IMR-90 (cell line): ENCODE measurements at regions not wholly inside any gene's neighbourhood (a gene's known extent, or its start where the extent isn't known, plus 50 kb on each side); places are given as distances from the start of the nearest gene placed in this dataset.

Source experiments
- ATAC-seq: fragments of 200-7000 bp; cut with Tn5 transposase; 2 replicates; pipeline ENCODE4 v1.9.1; 2020; ENCODE audit warnings: low read depth, mild to moderate bottlenecking, moderate library complexity
- BruUV-seq: library from RNA; stranded (reverse); fragments of 400-500 nt; replicated peaks from 2 replicates; lab custom pipeline; 2021; lab: Mats Ljungman, UMichigan
- CTCF ChIA-PET: fragments of 300-600 bp; formaldehyde crosslinking; extraction: SDS; loops from one replicate; lab custom pipeline; 2021; ENCODE audit warnings: antibody characterized with exemption; lab: Yijun Ruan, JAX
- POLR2A ChIA-PET: fragments of 300-600 bp; sonication (Branson Sonifier 250); formaldehyde crosslinking; loops from one replicate; lab custom pipeline; 2022; ENCODE audit warnings: antibody characterized with exemption; ENCODE audit not compliant: unreplicated experiment; lab: Charles Lee
- DNase-seq: peaks from one replicate; pipeline ENCODE4 v3.0.0; 2013
- H2AFZ ChIP-seq: replicated peaks from 2 replicates; pipeline ENCODE3; 2013; ENCODE audit warnings: low read length, mild to moderate bottlenecking; ENCODE audit not compliant: poor library complexity
- H2AK5ac ChIP-seq: 2 replicates; pipeline ENCODE4 v1.6.1; 2013; ENCODE audit warnings: low read depth, low read length, inconsistent platforms
- H2AK9ac ChIP-seq: replicated peaks from 2 replicates; pipeline ENCODE3; 2013; ENCODE audit warnings: mild to moderate bottlenecking, low read depth, low read length, moderate library complexity; ENCODE audit not compliant: poor library complexity
- H2BK120ac ChIP-seq: 2 replicates; pipeline ENCODE4 v1.6.1; 2013; ENCODE audit warnings: low read depth, low read length, inconsistent platforms
- H2BK15ac ChIP-seq: 3 replicates; pipeline ENCODE4 v1.6.1; 2013; ENCODE audit warnings: low read depth, low read length, inconsistent platforms
- H2BK20ac ChIP-seq: 2 replicates; pipeline ENCODE4 v1.6.1; 2013; ENCODE audit warnings: low read depth, mild to moderate bottlenecking, inconsistent platforms, low read length, moderate library complexity
- H2BK5ac ChIP-seq: 2 replicates; pipeline ENCODE4 v1.6.1; 2013; ENCODE audit warnings: mild to moderate bottlenecking, low read depth, low read length, inconsistent platforms; ENCODE audit not compliant: poor library complexity, severe bottlenecking
- H3K14ac ChIP-seq: replicated peaks from 2 replicates; pipeline ENCODE4 v1.6.1; 2013; ENCODE audit warnings: low read depth, low read length, inconsistent platforms
- H3K18ac ChIP-seq: 2 replicates; pipeline ENCODE4 v1.6.1; 2013; ENCODE audit warnings: low read depth, low read length, control low read depth
- H3K23ac ChIP-seq: 2 replicates; pipeline ENCODE4 v1.6.1; 2013; ENCODE audit warnings: low read depth, low read length, inconsistent platforms
- H3K27ac ChIP-seq: 2 replicates; pipeline ENCODE4 v1.5.1; 2013; ENCODE audit warnings: mild to moderate bottlenecking, control low read depth, low read length; ENCODE audit not compliant: insufficient read depth
- H3K27me3 ChIP-seq: 2 replicates; pipeline ENCODE4 v1.6.1; 2013; ENCODE audit warnings: low read length; ENCODE audit not compliant: control insufficient read depth, insufficient read depth
- H3K36me3 ChIP-seq: 2 replicates; pipeline ENCODE4 v1.6.1; 2013; ENCODE audit warnings: low read length, mixed read lengths; ENCODE audit not compliant: control insufficient read depth, insufficient read depth
- H3K4ac ChIP-seq: 2 replicates; pipeline ENCODE4 v1.6.1; 2013; ENCODE audit warnings: low read depth, low read length, inconsistent platforms
- H3K4me1 ChIP-seq: 2 replicates; pipeline ENCODE4 v1.6.1; 2013; ENCODE audit warnings: low read length, mixed read lengths; ENCODE audit not compliant: control insufficient read depth, insufficient read depth
- H3K4me2 ChIP-seq: 2 replicates; pipeline ENCODE4 v1.6.1; 2013; ENCODE audit warnings: low read depth, mild to moderate bottlenecking, control low read depth, low read length, moderate library complexity
- H3K4me3 ChIP-seq: 2 replicates; pipeline ENCODE4 v1.5.1; 2013; ENCODE audit warnings: low read depth, mild to moderate bottlenecking, control low read depth, low read length, moderate library complexity; ENCODE audit not compliant: insufficient read depth
- H3K56ac ChIP-seq: 2 replicates; pipeline ENCODE4 v1.6.1; 2013; ENCODE audit warnings: low read length, inconsistent platforms; ENCODE audit not compliant: insufficient read depth; ENCODE audit errors: extremely low read depth
- H3K79me1 ChIP-seq, 2 experiments: 2 replicates each; pipeline ENCODE4 v1.6.1; 2013; ENCODE audit warnings: low read length in 2 of 2, inconsistent platforms in 1 of 2, low read depth in 1 of 2
- H3K9ac ChIP-seq: 2 replicates; pipeline ENCODE4 v1.6.1; 2013; ENCODE audit warnings: low read depth, low read length, control low read depth
- H3K9me1 ChIP-seq: 2 replicates; pipeline ENCODE4 v1.6.1; 2013; ENCODE audit warnings: low read length, inconsistent platforms; ENCODE audit not compliant: insufficient read depth
- H3K9me3 ChIP-seq: 2 replicates; pipeline ENCODE4 v1.6.1; 2013; ENCODE audit warnings: low read length; ENCODE audit not compliant: control insufficient read depth, insufficient read depth
- H4K20me1 ChIP-seq: 2 replicates; pipeline ENCODE4 v1.6.1; 2013; ENCODE audit warnings: low read length, inconsistent platforms; ENCODE audit not compliant: insufficient read depth
- H4K5ac ChIP-seq: 2 replicates; pipeline ENCODE4 v1.6.1; 2013; ENCODE audit warnings: mild to moderate bottlenecking, low read depth, low read length, control low read depth
- H4K8ac ChIP-seq, 2 experiments: 2 replicates each; pipeline ENCODE4 v1.6.1; 2013; ENCODE audit warnings: low read depth in 2 of 2, low read length in 2 of 2, control low read depth in 1 of 2, inconsistent platforms in 1 of 2
- H4K91ac ChIP-seq: 2 replicates; pipeline ENCODE4 v1.6.1; 2013; ENCODE audit warnings: low read depth, low read length, inconsistent platforms; ENCODE audit not compliant: insufficient read depth
- CEBPB ChIP-seq: IDR thresholded peaks from 2 replicates; pipeline ENCODE4 v1.6.1; 2012; ENCODE audit warnings: low read depth, low read length, improper control_type of control experiment
- CTCF ChIP-seq: conservative IDR thresholded peaks from 2 replicates; pipeline ENCODE4 v1.5.1; 2012; ENCODE audit warnings: mild to moderate bottlenecking, low read depth, low read length, improper control_type of control experiment
- MAFK ChIP-seq: IDR thresholded peaks from 2 replicates; pipeline ENCODE4 v1.6.1; 2012; ENCODE audit warnings: low read depth, low read length, improper control_type of control experiment
- NFE2L2 ChIP-seq: fragments of 150-350 bp; IDR thresholded peaks from 2 replicates; pipeline ENCODE4 v1.6.1; 2016; ENCODE audit warnings: low read depth, mild to moderate bottlenecking, low read length
- USF2 ChIP-seq: fragments of 150-350 bp; IDR thresholded peaks from 2 replicates; pipeline ENCODE4 v1.6.1; 2017; ENCODE audit warnings: mild to moderate bottlenecking, antibody characterized with exemption, low read length, low read depth
- WGBS, 2 experiments: methylation state at CpG; one replicate each; pipeline versions ENCODE4 v1.1.5 to v1.1.7; 2013; ENCODE audit warnings: missing lambda C conversion rate in 2 of 2; ENCODE audit not compliant: insufficient read length in 1 of 2; ENCODE audit errors: extremely low coverage in 2 of 2; 5-methylcytosine and 5-hydroxymethylcytosine counted together
- dilution Hi-C: fragments of 300-500 bp; cut with HindIII; formaldehyde crosslinking; loops from one replicate; pipeline ENCODE4 v1.14.3; 2018; ENCODE audit warnings: low sequenced_read_pairs; ENCODE audit not compliant: unreplicated experiment
- in situ Hi-C: fragments of 300-500 bp; cut with MboI; formaldehyde crosslinking; loops from 3 replicates; pipeline ENCODE4 v1.14.3; 2019; ENCODE audit warnings: low sequenced_read_pairs, inconsistent platforms, mixed read lengths
- intact Hi-C: fragments of 100-400 bp; cut with micrococcal nuclease; formaldehyde crosslinking; loops from 2 replicates; pipeline ENCODE4 v1.10.0; 2022

DNA sequence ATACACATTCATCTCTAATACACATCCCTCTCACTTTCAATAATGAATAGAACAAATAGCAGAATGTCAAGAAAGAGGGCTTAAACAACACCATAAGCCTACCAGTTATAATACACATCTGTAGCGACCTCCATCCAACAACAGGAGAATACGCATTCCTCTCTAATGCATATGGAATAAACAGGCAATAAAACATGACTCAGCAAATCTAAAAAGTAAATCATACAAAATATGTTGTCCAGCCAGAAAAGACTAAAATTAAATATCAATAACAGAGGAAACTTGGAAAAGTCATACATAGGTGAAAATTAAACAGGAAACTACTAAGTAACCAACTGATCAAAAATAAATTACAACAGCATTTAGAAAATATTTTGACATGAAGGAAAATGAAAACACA is 1127.5 kb upstream of the NCAM2 start:
- BruUV-seq: no TSS peak
- Histone ChIP-seq H3K18ac (no peak overlapping the region), H4K8ac (no peak overlapping the region), H2AK9ac (no peak overlapping the region), H3K14ac (no peak overlapping the region), H3K4me3 (no peak overlapping the region), H3K56ac (no peak overlapping the region), H3K4me1 (no peaks in the 10 kb centered on the region), H4K91ac (no peak overlapping the region), H3K27ac (no peak overlapping the region), H2BK5ac (no peak overlapping the region), H3K9me1 (no peaks in the 10 kb centered on the region), H3K23ac (no peak overlapping the region), H3K4me2 (no peak overlapping the region), H2BK20ac (no peak overlapping the region), H4K20me1 (no peaks in the 10 kb centered on the region), H2AFZ (no peak overlapping the region), H4K5ac (no peak overlapping the region), H2BK120ac (no peak overlapping the region), H3K9me3 (peaks cover 2% of the 10 kb centered on the region; the same call in 1 of the 2 replicates), H2AK5ac (no peak overlapping the region), H3K79me1 (no peaks in the 10 kb centered on the region), H3K4ac (no peak overlapping the region), H2BK15ac (no peak overlapping the region), H3K9ac (no peak overlapping the region), H3K27me3 (no peaks in the 10 kb centered on the region), H3K36me3 (no peaks in the 10 kb centered on the region)
- in situ Hi-C loops (no loop called here), intact Hi-C loops (no loop called here), dilution Hi-C loops (no loop called here)
- TF ChIP-seq CTCF (no peak), USF2 (no peak), CEBPB (no peak), NFE2L2 (peak; percentile 92), MAFK (peak; percentile 91)
- WGBS, 2 experiments: no CpG with 5 or more reads among the region's 2 CpGs
- no peak for DNase-seq
- ChIA-PET POLR2A (no interaction called here), CTCF (no interaction called here)
- ATAC-seq: no peak
